NCI-H69 (cell line): ENCODE measurements at regions not wholly inside any gene's neighbourhood (a gene's known extent, or its start where the extent isn't known, plus 50 kb on each side); places are given as distances from the start of the nearest gene placed in this dataset.
"Not testable (repeated sequence)": the region's sequence is repeated elsewhere in the genome, so short reads cannot be mapped to it uniquely, and the experiment has no call there.

Experiments
- DNase-seq: peaks from one replicate; lab custom pipeline; 2025; lab: John Stamatoyannopoulos, UW

DNA sequence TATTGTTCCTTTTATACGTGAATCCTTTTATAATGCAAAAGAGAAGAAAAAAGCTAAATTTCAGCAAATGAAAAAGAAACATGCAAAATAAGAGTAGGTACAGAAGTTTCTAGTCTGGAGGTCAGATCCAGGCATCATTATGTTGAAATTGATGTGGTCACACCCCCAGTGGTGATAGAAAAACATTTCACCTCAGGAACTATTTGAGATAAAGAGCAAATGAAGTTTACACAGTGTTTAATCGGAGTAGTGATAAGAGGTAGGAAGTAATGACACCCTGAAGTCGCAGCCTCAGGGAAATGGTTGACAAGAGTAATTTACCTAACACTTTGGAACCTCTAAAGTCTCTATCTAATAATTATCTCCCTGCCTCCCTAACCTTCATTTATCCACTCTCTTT lies 536.0 kb upstream of the STEAP1 start:
- peak; percentile 40 for DNase-seq

DNA sequence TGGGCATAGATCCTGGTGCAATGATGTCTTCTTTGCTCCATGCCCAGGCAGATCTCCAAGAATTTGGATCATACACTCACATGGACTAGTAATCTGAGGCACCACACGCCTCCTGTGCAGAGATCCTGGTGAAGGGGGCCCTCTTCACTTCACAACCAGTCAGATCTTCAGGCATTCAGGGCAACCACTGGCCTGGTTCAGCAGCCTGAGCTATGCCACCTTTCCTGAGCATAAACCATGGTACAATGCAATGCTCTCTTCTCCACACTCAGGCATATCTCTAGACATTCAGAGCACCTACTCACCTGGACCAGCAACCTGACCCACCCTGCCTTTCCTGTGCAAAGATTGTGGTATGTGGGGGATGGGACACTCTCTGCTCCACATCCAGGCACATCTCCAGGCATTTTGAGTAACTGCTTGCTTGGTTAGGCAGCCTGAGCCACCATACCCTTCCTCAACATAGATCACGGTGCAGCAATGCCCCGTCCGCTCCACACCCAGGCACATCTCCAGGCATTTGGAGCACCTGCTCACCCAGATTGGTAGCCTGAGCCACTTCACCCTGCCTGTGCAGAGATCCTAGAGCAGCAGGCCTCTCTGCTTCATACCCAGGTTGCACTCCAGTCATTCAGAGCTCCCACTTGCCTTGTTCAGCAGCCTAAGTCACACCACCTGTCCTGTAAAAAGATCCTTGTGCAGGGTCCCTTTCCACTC lies 532.2 kb upstream of the STEAP1 start:
- no peak for DNase-seq

- DNase-seq: peak; percentile 44
These were observed 531.1 kb upstream of the STEAP1 start for GRCh38 chr7:89623018-89623672.

DNA sequence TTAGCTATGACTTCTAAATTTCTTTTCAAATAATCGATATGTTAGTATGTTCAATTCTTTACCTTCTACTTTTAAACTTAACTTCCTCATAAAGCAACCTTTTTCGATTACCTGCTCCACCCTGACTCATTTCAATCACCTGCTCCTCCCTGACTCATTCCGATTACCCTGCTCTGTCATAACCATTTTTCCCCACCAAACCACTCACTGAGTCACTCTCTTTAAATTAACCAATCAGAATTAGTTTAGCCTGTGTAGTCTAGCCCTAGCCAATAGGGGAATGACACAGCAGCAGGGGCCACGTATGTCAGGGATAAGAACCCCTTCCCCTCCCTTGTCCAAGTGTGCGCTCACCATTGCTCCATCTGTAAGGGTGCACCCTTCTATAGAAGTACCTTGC lies 530.1 kb upstream of the STEAP1 start:
- DNase-seq: not testable (repeated sequence)

GRCh38 chr7:89648509-89648908 lies 505.8 kb upstream of the STEAP1 start:
- no peak for DNase-seq

DNA sequence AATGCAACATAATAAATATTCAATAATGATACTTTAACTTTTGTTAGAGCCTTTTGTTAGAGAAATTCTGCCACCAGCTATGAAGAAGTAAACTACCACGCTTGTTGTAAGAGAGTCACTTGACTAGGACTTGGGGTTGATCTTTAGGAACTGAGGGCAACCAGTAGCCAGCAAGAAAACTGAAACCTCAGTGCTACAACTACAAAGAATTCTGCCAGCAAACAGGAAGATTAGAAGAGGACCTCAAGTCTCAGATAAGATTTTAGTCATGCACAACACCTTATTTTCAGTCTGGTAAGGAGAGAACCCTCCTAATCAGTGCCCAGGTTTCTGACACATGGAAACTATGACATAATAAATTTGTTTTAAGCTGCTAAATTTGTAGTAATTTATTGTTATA lies 498.3 kb upstream of the STEAP1 start:
- DNase-seq: no peak

GRCh38 chr7:89661876-89662275 lies 492.4 kb upstream of the STEAP1 start:
- no peak for DNase-seq

GRCh38 chr7:89666136-89666835 lies 488.0 kb upstream of the STEAP1 start:
- no peak for DNase-seq

DNA sequence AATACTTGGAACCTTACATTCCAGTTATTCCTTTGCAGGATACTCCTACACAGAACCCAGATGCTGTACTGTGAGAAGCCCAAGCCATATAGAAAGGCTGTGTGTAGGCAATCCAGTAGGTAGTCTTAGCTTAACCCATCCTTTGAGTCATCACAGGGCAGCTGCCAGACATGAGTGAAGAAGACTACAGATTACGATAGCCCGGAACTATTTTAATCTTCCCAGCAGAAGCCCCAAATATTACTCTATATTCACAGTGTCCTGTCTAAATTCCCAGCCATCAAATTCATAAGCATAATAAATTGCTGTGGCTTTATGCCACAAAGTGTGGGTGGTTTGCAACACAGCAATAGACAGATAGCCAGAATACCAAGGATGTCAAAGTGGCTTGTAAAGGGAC lies 474.1 kb upstream of the STEAP1 start:
- no peak for DNase-seq

DNA sequence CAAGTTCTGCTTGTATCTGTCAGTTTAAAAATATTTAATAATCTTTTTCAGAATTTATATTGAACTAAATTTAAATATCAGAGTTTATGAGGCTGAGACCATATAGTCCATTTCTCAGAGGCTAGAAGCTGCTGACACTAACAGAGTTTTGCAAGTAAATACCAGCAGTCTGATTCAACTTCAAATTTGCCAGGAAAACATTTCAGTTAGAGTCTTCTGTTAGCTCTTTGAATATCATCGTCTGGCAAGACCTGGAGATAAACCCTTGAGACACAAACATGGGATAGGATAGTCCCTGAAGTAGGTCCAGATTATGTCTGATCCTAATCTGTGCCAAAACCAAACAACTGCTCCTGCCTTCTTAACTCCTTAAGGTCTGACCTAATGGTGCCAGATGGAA lies 472.8 kb upstream of the STEAP1 start:
- DNase-seq: no peak

DNA sequence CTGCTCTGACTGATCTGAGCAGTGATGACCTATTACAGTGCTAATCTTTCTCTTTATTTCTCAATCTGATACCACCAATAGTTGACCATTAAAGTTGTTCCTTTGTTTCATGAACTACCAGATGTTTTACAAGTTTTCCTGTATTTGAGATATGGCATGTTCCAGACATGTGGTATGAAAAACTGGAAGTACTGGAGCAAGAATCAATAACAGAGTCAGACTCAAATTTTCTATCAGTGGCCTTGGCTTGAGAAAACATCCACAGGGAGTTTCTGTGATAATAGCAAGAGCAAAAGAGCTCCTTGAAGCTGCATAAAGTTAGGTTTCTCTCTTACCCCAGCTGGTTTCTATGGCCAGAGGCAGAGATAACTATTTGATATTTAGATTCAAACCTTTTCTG lies 469.0 kb upstream of the STEAP1 start:
- no peak for DNase-seq

GRCh38 chr7:89687211-89687610 lies 467.1 kb upstream of the STEAP1 start:
- DNase-seq: peak; percentile 37

DNA sequence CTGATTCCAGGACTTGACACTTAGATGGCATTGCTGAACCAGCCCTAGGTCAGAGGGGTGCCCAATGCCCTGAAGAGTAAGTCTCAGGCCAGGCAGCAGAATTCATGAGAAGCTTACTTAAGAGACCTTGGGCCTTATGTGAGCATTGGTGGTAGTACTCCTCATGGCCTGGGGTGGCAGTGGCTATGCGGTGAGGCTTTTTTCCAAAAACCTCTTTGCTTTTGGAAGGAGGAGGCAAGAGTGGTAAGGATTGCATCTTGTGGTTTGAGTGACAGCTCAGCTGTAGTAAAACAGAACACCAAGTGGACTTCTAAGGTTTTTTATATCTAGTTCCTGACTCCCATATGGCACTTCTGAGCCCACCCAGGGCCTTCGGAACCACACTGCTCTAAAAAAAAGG lies 459.0 kb upstream of the STEAP1 start:
- no peak for DNase-seq

- DNase-seq: no peak
These were observed 440.1 kb upstream of the STEAP1 start for GRCh38 chr7:89714131-89714530.

DNA sequence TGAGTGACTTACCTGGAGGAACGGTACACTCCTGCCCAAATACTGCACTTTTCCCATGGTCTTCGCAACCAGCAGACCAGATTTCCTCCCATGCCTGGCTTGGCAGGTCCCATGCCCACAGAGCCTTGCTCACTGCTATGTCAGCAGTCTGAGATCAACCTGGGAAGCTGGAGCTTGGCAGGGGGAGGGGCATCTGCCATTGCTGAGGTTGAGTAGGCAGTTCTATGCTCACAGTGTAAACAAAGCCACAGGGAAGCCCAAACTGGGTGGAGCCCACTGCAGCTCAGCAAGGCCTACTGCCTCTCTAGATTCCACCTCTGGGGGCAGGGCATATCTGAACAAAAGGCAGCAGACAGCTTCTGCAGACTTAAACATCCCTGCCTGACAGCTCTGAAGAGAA lies 435.3 kb upstream of the STEAP1 start:
- not testable (repeated sequence) for DNase-seq

DNA sequence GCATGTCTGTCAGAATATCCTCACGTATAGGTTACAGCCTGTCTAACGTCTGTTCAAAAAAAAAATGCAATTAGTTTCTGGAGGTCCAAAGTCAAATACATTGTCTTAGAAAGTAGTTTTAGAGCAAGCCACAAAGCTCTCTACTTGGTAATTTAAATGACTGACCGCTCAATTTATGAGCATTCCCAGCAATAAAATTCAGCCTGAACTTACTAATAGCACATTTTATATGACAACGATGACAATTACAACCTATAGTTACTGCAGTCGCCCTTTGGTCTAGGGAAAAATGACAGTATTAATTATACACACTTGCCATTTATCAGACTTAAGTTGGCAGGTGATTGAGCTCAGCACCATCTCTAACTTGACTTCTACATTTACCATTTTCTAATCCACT lies 425.8 kb upstream of the STEAP1 start:
- DNase-seq: no peak

GRCh38 chr7:89731751-89732445 lies 422.4 kb upstream of the STEAP1 start:
- no peak for DNase-seq

- DNase-seq: no peak
These were observed 415.7 kb upstream of the STEAP1 start for GRCh38 chr7:89738549-89738948.

GRCh38 chr7:89757910-89758309 lies 396.4 kb upstream of the STEAP1 start:
- no peak for DNase-seq

DNA sequence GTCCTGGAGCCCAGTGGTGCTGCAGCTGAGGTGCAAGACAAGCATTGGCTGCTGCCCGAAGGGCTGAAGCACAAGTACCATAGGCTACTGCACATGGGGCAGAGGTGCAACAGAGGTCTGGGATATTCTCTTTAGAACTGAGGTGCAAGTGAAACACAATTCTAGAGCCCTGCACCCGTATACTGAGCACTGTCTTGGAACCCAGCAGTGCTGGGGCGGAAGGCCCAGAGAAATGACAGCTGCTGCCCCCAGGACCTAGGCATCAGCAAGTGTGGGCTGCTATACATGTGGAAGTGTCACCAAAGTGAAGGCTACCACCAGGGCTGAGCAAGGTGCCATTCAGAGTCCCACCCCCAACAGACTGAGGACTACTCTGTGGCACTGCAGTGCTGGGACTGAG lies 393.6 kb upstream of the STEAP1 start:
- no peak for DNase-seq

DNA sequence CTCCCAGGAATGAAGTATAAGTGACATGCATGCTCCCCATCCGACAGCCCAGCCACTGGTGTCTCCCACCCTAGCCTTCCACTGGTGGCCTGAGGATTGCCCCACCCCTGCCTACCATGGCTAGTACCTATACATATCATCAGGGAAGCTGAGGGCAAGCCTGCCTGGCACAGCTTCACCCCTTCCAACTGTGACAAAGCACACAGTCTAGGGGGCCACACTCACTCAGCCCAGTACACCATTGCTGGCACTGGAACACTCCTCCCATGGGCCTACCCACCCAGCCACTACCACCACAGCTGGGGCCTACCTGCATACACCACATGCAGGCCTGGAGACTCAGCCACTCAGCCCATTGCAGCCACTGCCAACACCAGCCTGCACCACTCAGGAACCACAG lies 393.1 kb upstream of the STEAP1 start:
- no peak for DNase-seq

DNA sequence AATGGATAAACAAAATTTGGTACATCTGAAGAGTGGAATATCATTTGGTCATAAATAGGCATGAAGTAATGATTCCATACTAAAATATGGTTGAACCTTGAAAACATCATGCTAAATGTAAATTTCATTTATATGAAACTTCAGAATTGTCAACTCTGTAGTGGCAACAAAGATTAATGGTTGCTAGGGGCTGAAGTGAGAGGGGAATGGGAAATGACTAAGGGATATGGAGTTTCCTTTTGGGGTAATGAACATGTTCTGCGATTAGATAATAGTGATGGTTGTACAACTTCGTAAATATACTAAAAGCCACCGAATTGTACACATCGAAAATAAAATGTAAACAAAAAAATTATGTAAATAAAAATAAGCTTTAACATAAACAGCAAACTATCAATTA lies 384.1 kb upstream of the STEAP1 start:
- DNase-seq: no peak
